Neural cell (in vitro differentiated cells): ENCODE measurements at regions not wholly inside any gene's neighbourhood (a gene's known extent, or its start where the extent isn't known, plus 50 kb on each side); places are given as distances from the start of the nearest gene placed in this dataset.

Experiments
- H2AFZ ChIP-seq: fragments of 200-600, 300-800 bp; sonication (generic), shearing (Covaris generic); 2 replicates; pipeline ENCODE4 v1.6.0; 2014; ENCODE audit warnings: low read depth, mild to moderate bottlenecking, antibody characterized with exemption, low read length, moderate library complexity
- H3F3A ChIP-seq: fragments of 200-600 bp; shearing (Covaris generic); 2 replicates; pipeline ENCODE4 v1.6.1; 2016; ENCODE audit warnings: mild to moderate bottlenecking, moderate library complexity, mixed read lengths, antibody characterized with exemption, low read length; ENCODE audit not compliant: insufficient read depth, poor library complexity, severe bottlenecking
- H3K27ac ChIP-seq: fragments of 200-600, 300-800 bp; sonication (generic), shearing (Covaris generic); 2 replicates; pipeline ENCODE4 v1.5.1; 2014; ENCODE audit warnings: mild to moderate bottlenecking, low read length, moderate library complexity
- H3K27me3 ChIP-seq: fragments of 300-800, 200-600 bp; sonication (generic), shearing (Covaris generic); 2 replicates; pipeline ENCODE4 v1.6.0; 2014; ENCODE audit warnings: mild to moderate bottlenecking, low read depth, low read length, moderate library complexity; ENCODE audit not compliant: insufficient read depth
- H3K36me3 ChIP-seq: fragments of 300-800, 200-600 bp; sonication (generic), shearing (Covaris generic); 2 replicates; pipeline ENCODE4 v1.5.1; 2014; ENCODE audit warnings: mild to moderate bottlenecking, antibody characterized with exemption, low read length, moderate library complexity; ENCODE audit not compliant: insufficient read depth
- H3K4me2 ChIP-seq: fragments of 300-800, 200-600 bp; sonication (generic), shearing (Covaris generic); 2 replicates; pipeline ENCODE4 v1.6.0; 2014; ENCODE audit warnings: mild to moderate bottlenecking, low read length
- H3K4me3 ChIP-seq: fragments of 300-800, 200-600 bp; sonication (generic), shearing (Covaris generic); 2 replicates; pipeline ENCODE4 v1.5.1; 2014; ENCODE audit warnings: mild to moderate bottlenecking, low read length, moderate library complexity
- H3K79me2 ChIP-seq: fragments of 200-600 bp; shearing (Covaris generic); replicated peaks from 2 replicates; pipeline ENCODE4 v1.6.0; 2014; ENCODE audit warnings: mild to moderate bottlenecking, low read length, moderate library complexity; ENCODE audit not compliant: insufficient read depth
- H3K9ac ChIP-seq: fragments of 300-800, 200-600 bp; sonication (generic), shearing (Covaris generic); 2 replicates; pipeline ENCODE4 v1.6.1; 2016; ENCODE audit warnings: mild to moderate bottlenecking, low read length, mixed read lengths
- H3K9me2 ChIP-seq: fragments of 200-600 bp; shearing (Covaris generic); 2 replicates; pipeline ENCODE4 v1.6.1; 2016; ENCODE audit warnings: mild to moderate bottlenecking, low read length, mixed read lengths; ENCODE audit not compliant: insufficient read depth
- H3K9me3 ChIP-seq: fragments of 200-600, 300-800 bp; sonication (generic), shearing (Covaris generic); 2 replicates; pipeline ENCODE4 v1.6.1; 2016; ENCODE audit warnings: mild to moderate bottlenecking, mixed run types, low read length, moderate library complexity, mixed read lengths
- H4K20me1 ChIP-seq: fragments of 200-600 bp; shearing (Covaris generic); 2 replicates; pipeline ENCODE4 v1.6.1; 2016; ENCODE audit warnings: mild to moderate bottlenecking, mixed run types; ENCODE audit not compliant: insufficient read depth
- EP300 ChIP-seq: fragments of 450-650 bp; conservative IDR thresholded peaks from 2 replicates; pipeline ENCODE4 v1.6.1; 2014; ENCODE audit warnings: antibody characterized with exemption, mild to moderate bottlenecking, moderate library complexity; ENCODE audit not compliant: poor library complexity, severe bottlenecking
- EZH2 ChIP-seq: fragments of 200-600, 300-800 bp; shearing (Covaris generic), sonication (generic); IDR thresholded peaks from 2 replicates; pipeline ENCODE4 v1.6.1; 2014; ENCODE audit warnings: antibody characterized with exemption, low read length, borderline replicate concordance, mild to moderate bottlenecking; ENCODE audit not compliant: insufficient read depth, poor library complexity, severe bottlenecking
- MXI1 ChIP-seq: fragments of 450-650 bp; conservative IDR thresholded peaks from 2 replicates; pipeline ENCODE4 v1.6.1; 2014; ENCODE audit warnings: antibody characterized with exemption, mild to moderate bottlenecking; ENCODE audit not compliant: poor library complexity, severe bottlenecking
- POLR2AphosphoS5 ChIP-seq: IDR thresholded peaks from 2 replicates; pipeline ENCODE4 v1.6.1; 2012
- RAD21 ChIP-seq: fragments of 450-650 bp; conservative IDR thresholded peaks from 2 replicates; pipeline ENCODE4 v1.6.1; 2014; ENCODE audit warnings: antibody characterized with exemption, mild to moderate bottlenecking, moderate library complexity
- SMC3 ChIP-seq: fragments of 450-650 bp; conservative IDR thresholded peaks from 2 replicates; pipeline ENCODE4 v1.6.1; 2014; ENCODE audit warnings: antibody characterized with exemption, mild to moderate bottlenecking, moderate library complexity; ENCODE audit not compliant: poor library complexity
- TAF1 ChIP-seq: IDR thresholded peaks from 2 replicates; pipeline ENCODE4 v1.6.1; 2012; ENCODE audit warnings: low read depth
- TF ChIP-seq, protein P1 (sequence below): fragments of 450-650 bp; IDR thresholded peaks from 2 replicates; pipeline ENCODE4 v1.5.1; 2014; ENCODE audit warnings: antibody characterized with exemption, mild to moderate bottlenecking, moderate library complexity; ENCODE audit not compliant: poor library complexity, severe bottlenecking
- TF ChIP-seq, protein P2 (sequence below): IDR thresholded peaks from 2 replicates; pipeline ENCODE4 v1.6.1; 2012; ENCODE audit warnings: borderline replicate concordance

DNA sequence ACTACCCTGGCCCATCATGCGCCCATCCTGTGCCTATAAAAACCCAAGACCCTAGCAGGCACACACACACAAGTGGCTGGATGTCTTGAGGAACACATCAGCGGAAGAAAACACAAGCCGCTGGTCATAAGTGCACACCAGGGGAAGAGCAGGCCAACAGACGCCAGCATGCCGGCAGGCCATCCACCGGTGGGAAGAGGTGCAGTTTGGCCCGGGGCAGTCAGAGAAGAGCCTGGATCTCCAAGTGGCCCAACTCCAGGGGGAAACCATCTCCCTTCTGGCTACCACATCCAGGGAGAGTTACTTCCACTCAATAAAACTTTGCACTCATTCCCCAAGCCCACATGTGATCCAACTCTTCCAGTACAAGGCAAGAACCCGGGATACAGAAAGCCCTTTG is 2001.3 kb upstream of the NUDT12 start:
- Histone ChIP-seq H4K20me1 (no peaks in the 10 kb centered on the region), H3K9ac (no peak overlapping the region), H3K27ac (no peak overlapping the region), H3K27me3 (no peaks in the 10 kb centered on the region), H3F3A (no peaks in the 10 kb centered on the region), H3K4me2 (no peak overlapping the region), H2AFZ (no peak overlapping the region), H3K36me3 (no peaks in the 10 kb centered on the region), H3K9me2 (no peaks in the 10 kb centered on the region), H3K9me3 (no peaks in the 10 kb centered on the region), H3K79me2 (no peaks in the 10 kb centered on the region), H3K4me3 (no peak overlapping the region)
- TF ChIP-seq MXI1 = no peak
- TF ChIP-seq TAF1 = no peak
- TF ChIP-seq RAD21 = no peak
- no peak for TF ChIP-seq SMC3
- TF ChIP-seq EP300 = no peak
- TF ChIP-seq, protein P1, sequence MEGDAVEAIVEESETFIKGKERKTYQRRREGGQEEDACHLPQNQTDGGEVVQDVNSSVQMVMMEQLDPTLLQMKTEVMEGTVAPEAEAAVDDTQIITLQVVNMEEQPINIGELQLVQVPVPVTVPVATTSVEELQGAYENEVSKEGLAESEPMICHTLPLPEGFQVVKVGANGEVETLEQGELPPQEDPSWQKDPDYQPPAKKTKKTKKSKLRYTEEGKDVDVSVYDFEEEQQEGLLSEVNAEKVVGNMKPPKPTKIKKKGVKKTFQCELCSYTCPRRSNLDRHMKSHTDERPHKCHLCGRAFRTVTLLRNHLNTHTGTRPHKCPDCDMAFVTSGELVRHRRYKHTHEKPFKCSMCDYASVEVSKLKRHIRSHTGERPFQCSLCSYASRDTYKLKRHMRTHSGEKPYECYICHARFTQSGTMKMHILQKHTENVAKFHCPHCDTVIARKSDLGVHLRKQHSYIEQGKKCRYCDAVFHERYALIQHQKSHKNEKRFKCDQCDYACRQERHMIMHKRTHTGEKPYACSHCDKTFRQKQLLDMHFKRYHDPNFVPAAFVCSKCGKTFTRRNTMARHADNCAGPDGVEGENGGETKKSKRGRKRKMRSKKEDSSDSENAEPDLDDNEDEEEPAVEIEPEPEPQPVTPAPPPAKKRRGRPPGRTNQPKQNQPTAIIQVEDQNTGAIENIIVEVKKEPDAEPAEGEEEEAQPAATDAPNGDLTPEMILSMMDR = no peak
- TF ChIP-seq, protein P2, sequence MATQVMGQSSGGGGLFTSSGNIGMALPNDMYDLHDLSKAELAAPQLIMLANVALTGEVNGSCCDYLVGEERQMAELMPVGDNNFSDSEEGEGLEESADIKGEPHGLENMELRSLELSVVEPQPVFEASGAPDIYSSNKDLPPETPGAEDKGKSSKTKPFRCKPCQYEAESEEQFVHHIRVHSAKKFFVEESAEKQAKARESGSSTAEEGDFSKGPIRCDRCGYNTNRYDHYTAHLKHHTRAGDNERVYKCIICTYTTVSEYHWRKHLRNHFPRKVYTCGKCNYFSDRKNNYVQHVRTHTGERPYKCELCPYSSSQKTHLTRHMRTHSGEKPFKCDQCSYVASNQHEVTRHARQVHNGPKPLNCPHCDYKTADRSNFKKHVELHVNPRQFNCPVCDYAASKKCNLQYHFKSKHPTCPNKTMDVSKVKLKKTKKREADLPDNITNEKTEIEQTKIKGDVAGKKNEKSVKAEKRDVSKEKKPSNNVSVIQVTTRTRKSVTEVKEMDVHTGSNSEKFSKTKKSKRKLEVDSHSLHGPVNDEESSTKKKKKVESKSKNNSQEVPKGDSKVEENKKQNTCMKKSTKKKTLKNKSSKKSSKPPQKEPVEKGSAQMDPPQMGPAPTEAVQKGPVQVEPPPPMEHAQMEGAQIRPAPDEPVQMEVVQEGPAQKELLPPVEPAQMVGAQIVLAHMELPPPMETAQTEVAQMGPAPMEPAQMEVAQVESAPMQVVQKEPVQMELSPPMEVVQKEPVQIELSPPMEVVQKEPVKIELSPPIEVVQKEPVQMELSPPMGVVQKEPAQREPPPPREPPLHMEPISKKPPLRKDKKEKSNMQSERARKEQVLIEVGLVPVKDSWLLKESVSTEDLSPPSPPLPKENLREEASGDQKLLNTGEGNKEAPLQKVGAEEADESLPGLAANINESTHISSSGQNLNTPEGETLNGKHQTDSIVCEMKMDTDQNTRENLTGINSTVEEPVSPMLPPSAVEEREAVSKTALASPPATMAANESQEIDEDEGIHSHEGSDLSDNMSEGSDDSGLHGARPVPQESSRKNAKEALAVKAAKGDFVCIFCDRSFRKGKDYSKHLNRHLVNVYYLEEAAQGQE = no peak
- TF ChIP-seq POLR2AphosphoS5 = no peak
- TF ChIP-seq EZH2 = no peak

DNA sequence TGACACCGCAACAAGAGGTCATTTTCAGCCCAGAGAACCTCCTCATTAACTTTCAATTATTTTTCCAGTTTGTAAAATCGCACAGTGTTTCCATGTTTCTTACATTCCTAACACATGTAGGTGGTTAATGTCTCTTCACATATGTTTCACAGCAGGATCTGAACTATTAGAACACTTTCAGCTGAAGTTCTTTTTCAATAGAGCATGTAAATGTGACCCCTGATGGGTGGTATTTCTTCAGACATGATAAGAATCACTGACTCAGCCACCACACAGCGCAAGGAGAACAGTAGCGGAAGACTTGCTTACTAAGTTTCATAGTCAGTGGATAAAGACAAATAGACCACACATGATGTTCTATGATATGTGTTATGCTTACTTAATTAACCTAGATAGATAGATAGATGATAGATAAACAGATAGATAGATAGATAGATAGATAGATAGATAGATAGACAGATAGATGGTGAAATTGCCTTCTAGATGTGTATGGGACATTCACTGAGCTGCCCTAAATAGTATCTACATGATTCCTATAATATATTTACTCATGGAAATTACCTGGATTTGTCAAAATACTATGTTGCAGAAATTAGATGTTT is 1992.1 kb upstream of the NUDT12 start:
- TF ChIP-seq, protein P1 = no peak
- TF ChIP-seq POLR2AphosphoS5 (peak; percentile 13), EP300 (no peak), RAD21 (no peak), TAF1 (no peak)
- H4K20me1 ChIP-seq = no peaks in the 10 kb centered on the region
- H3K9ac ChIP-seq = no peak overlapping the region

More for the DNA sequence above, 1992.1 kb upstream of the NUDT12 start:
- no peaks in the 10 kb centered on the region for H3K79me2 ChIP-seq
- H3K9me3 ChIP-seq = no peaks in the 10 kb centered on the region
- no peaks in the 10 kb centered on the region for H3K36me3 ChIP-seq
- no peak overlapping the region for H3K4me2 ChIP-seq
- H3K27ac ChIP-seq = no peak overlapping the region
- H3F3A ChIP-seq = no peaks in the 10 kb centered on the region
- H3K4me3 ChIP-seq = no peak overlapping the region
- no peak overlapping the region for H2AFZ ChIP-seq
- H3K9me2 ChIP-seq = no peaks in the 10 kb centered on the region
- H3K27me3 ChIP-seq = no peaks in the 10 kb centered on the region
